Mesothelial cell of epicardium (in vitro differentiated cells): ENCODE measurements at regions not wholly inside any gene's neighbourhood (a gene's known extent, or its start where the extent isn't known, plus 50 kb on each side); places are given as distances from the start of the nearest gene placed in this dataset.

Experiments
- DNase-seq, 2 experiments: peaks; one replicate each; pipeline ENCODE4 v3.0.0; 2021; ENCODE audit warnings: low spot score in 2 of 2; ENCODE audit not compliant: unreplicated experiment in 2 of 2
- H3K27ac Mint-ChIP-seq: 2 replicates; pipeline ENCODE4 v1.8.0; 2021; ENCODE audit warnings: mixed read lengths
- H3K27me3 Mint-ChIP-seq: 2 replicates; pipeline ENCODE4 v1.8.0; 2021; ENCODE audit warnings: low read depth, mixed read lengths
- H3K36me3 Mint-ChIP-seq: 2 replicates; pipeline ENCODE4 v1.8.0; 2021; ENCODE audit warnings: mixed read lengths
- H3K4me1 Mint-ChIP-seq: 2 replicates; pipeline ENCODE4 v1.8.0; 2021; ENCODE audit warnings: mixed read lengths
- H3K4me3 Mint-ChIP-seq: 2 replicates; pipeline ENCODE4 v1.8.0; 2021; ENCODE audit warnings: mild to moderate bottlenecking, moderate library complexity, mixed read lengths
- H3K9me3 Mint-ChIP-seq: 2 replicates; pipeline ENCODE4 v1.8.0; 2021; ENCODE audit warnings: mixed read lengths
- TF ChIP-seq, protein P1 (sequence below): fragments of 200-600 bp; sonication (generic); IDR thresholded peaks from one replicate; pipeline ENCODE4 v1.5.0; 2021; ENCODE audit warnings: antibody characterized with exemption; ENCODE audit not compliant: unreplicated experiment

DNA sequence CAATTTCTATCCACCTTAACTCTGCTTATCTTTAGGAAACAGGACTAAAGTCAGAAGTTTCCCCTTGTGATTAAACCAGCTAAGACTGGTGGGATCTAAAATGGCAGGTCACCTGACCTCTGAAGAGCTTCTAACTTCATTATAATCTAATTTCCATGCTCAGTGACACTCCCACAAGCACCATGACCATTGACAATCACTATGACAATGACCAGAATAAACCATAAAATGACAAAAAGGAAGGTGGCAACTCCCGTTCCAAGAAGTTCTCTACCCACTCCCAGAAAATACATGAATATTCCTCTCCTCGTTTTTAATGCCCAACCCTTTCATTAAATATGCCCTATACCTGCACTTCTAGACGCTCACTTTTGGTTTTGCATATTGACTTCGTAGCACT is 471.2 kb upstream of the CCDC54 start:
- no peaks in the 10 kb centered on the region for H3K36me3 Mint-ChIP-seq
- no peaks in the 10 kb centered on the region for H3K27me3 Mint-ChIP-seq
- no peak overlapping the region for H3K4me3 Mint-ChIP-seq
- peaks cover 4% of the 10 kb centered on the region for H3K9me3 Mint-ChIP-seq
- no peak overlapping the region for H3K27ac Mint-ChIP-seq
- TF ChIP-seq, protein P1, sequence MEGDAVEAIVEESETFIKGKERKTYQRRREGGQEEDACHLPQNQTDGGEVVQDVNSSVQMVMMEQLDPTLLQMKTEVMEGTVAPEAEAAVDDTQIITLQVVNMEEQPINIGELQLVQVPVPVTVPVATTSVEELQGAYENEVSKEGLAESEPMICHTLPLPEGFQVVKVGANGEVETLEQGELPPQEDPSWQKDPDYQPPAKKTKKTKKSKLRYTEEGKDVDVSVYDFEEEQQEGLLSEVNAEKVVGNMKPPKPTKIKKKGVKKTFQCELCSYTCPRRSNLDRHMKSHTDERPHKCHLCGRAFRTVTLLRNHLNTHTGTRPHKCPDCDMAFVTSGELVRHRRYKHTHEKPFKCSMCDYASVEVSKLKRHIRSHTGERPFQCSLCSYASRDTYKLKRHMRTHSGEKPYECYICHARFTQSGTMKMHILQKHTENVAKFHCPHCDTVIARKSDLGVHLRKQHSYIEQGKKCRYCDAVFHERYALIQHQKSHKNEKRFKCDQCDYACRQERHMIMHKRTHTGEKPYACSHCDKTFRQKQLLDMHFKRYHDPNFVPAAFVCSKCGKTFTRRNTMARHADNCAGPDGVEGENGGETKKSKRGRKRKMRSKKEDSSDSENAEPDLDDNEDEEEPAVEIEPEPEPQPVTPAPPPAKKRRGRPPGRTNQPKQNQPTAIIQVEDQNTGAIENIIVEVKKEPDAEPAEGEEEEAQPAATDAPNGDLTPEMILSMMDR = no peak
- DNase-seq = no peak
- peaks cover 8% of the 10 kb centered on the region for H3K4me1 Mint-ChIP-seq

DNA sequence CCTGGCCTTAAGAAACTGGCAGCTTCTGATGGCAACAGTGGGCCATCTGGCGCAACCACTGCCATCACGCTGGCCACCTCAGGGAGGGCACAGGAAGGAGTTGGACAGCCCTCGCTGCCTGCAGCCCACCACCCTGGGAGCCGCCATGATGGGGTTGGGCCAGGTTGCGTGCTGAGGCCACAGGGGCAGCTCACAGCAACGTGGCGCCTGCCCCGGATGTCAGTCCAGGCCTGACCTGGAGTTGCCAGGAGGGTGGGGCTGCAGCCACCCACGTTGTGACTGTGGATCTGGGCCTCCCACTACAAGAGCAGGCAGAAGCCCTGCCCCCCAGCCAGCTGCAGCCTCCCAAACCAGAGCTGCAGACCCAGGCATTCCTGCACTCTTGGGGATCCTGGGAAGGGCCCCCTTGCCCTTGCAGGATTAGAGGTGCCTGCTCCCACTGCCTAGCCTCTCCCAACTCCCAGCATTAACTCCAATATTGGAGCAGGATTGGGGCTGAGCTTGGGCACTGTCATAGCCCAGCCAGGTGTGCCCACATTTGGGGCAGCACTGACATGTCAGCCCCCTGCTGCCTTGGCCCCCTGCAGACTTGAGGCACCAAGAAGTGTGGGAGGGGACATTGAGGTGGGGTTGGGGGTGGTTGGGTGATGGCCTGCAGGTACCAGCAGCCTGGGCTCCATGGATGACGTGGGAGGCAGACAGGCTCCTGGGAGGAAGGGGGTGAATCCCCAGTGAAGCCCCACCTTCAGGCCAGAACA is 468.9 kb upstream of the CCDC54 start:
- H3K27ac Mint-ChIP-seq = no peak overlapping the region
- TF ChIP-seq, protein P1 = no peak
- H3K27me3 Mint-ChIP-seq = no peaks in the 10 kb centered on the region
- H3K4me3 Mint-ChIP-seq = no peak overlapping the region
- DNase-seq = no peak
- peaks cover 4% of the 10 kb centered on the region for H3K9me3 Mint-ChIP-seq
- H3K36me3 Mint-ChIP-seq = no peaks in the 10 kb centered on the region
- peaks cover 17% of the 10 kb centered on the region for H3K4me1 Mint-ChIP-seq

DNA sequence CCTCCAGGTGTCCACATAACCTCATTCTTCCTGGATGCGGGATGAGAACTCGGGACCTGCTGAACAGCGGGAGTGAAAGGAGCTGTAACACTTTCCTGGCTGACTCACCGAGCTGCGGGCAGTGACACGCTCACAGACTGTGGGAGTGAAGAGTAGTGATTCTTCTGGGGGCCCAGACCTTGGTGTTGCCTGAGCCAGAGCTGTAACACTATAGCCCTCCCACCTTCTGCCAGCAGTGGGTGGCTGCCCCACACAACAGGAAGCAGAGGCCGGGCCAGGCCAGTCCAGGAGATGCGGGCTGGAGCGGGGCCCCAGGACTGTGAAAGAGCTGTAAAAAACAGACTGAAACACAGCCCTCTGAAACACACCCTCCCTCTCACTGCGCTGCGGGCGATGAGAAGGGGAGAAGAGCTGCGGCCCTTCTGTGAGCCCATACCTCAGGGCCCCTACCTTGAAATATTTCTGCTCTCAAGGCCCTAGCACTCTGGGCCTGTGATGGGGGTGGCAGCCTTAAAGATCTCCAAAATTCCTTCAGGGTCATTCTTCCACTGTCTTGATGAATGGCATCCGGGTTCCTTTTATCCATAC is 464.0 kb upstream of the CCDC54 start:
- Mint-ChIP-seq H3K27me3 (no peaks in the 10 kb centered on the region), H3K4me3 (no peak overlapping the region), H3K36me3 (no peaks in the 10 kb centered on the region), H3K4me1 (peaks cover 35% of the 10 kb centered on the region), H3K27ac (peak overlapping the region; percentile 79), H3K9me3 (peaks cover 4% of the 10 kb centered on the region)
- peak in 1 of 2 experiments; percentile 47 for DNase-seq
- TF ChIP-seq, protein P1 = no peak

GRCh38 chr3:106913966-106914365 is 463.3 kb upstream of the CCDC54 start:
- Mint-ChIP-seq H3K27me3 (no peaks in the 10 kb centered on the region), H3K27ac (peak overlapping the region; percentile 79), H3K4me1 (peaks cover 35% of the 10 kb centered on the region), H3K36me3 (no peaks in the 10 kb centered on the region), H3K9me3 (peaks cover 4% of the 10 kb centered on the region), H3K4me3 (no peak overlapping the region)
- TF ChIP-seq, protein P1 = no peak
- DNase-seq = no peak

- Mint-ChIP-seq H3K4me1 (peaks cover 4% of the 10 kb centered on the region), H3K9me3 (peaks cover 7% of the 10 kb centered on the region), H3K36me3 (no peaks in the 10 kb centered on the region), H3K4me3 (no peak overlapping the region), H3K27me3 (no peaks in the 10 kb centered on the region), H3K27ac (no peak overlapping the region)
- TF ChIP-seq, protein P1 = no peak
- DNase-seq = no peak
Measured at GRCh38 chr3:106920609-106921008, 456.6 kb upstream of the CCDC54 start.
